HG03025 (cell line): ENCODE measurements at regions not wholly inside any gene's neighbourhood (a gene's known extent, or its start where the extent isn't known, plus 50 kb on each side); places are given as distances from the start of the nearest gene placed in this dataset.

Experiments used
- ATAC-seq: cut with Tn5 transposase; IDR thresholded peaks from one replicate; pipeline ENCODE4 v1.9.1; 2021; ENCODE audit warnings: mild to moderate bottlenecking, moderate library complexity; ENCODE audit not compliant: unreplicated experiment, low FRiP score

DNA sequence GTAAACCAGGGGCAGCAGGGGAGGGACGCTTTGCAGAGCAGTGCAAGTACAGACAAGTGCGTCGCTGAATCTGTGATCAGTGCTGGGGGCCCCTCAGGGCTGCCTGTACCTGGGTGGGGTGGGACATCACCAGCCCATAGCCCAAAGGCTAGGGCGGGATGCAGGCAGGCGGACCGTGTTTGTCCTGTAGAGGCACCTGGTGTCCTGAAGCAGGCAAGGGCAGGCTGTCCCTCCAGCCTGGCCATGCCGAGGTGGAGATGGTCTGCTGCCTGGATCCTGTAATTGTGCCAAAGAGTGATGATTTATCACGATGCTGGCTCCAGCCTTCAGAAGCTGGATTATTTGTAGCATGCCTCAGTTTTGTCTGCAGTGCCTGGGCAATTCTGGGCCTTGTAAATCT is 137.9 kb upstream of the GSE1 start:
- ATAC-seq = no peak

DNA sequence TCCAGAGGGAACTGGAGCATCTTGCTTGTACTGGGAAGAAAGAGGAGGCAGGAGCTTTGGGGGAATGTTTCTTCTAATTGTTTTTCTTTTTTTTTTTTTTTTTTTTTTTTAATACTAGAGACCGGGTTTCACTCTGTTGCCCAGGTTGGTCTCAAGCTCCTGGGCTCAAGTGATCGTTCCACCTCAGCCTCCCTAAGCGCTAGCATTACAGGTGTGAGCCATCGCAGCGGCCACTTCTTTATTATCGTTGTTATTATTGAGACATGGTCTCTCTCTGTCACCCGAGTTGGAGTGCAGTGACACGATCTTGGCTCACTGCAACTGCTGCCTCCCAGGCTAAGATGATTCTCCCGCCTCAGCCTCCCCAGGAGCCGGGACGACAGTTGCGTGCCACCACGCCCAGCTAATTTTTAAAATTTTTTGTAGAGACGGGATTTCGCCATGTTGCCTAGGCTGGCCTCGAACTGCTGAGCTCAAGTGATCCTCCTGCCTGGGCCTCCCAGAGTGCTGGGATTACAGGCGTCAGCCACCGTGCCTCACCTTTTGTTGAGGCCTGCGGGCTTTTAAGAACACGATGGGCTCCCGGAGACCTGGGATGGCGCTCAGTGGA is 137.3 kb upstream of the GSE1 start:
- no peak for ATAC-seq

GRCh38 chr16:85476389-85476788 is 136.7 kb upstream of the GSE1 start:
- ATAC-seq = no peak

GRCh38 chr16:85477801-85478363 is 135.2 kb upstream of the GSE1 start:
- ATAC-seq = no peak

GRCh38 chr16:85479972-85480726 is 133.0 kb upstream of the GSE1 start:
- ATAC-seq = no peak

DNA sequence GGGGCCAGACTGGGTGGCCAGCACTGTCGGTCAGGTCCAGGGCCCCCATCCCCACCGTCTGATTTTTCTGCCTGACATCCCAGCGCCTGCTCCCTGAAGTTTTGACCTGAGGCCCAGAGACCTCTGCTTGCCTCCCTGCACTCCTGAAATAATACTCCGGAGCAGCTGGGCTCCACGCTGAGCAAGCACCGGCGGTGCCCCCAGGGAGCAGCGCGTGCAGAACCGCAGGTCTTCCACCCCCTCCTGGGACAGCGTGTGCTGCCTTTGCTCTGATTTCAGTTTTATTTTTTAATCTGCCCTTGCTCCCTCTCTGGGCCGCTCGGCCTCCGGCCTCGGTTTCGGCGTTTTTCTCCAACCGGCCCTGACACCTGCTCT is 132.4 kb upstream of the GSE1 start:
- no peak for ATAC-seq

DNA sequence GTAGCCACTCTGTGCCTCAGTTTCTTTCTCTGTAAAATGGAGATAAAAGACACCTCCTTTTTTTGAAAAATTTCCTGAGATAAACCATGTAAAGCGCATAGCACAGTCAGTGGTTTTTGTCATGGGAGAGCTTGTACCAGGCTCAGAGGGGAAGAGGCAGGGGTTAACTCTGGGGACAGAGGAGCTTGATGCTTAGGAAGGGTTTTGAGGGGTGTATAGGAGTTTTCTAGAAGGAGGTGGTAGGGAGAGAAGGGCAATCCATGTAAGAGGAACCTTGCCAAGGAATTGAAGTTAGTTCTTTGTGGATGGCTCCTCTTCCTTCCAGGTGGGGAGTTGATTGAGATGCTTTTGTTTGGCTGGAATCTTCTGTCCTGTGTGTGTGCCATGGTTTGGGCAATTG is 131.9 kb upstream of the GSE1 start:
- ATAC-seq = no peak

DNA sequence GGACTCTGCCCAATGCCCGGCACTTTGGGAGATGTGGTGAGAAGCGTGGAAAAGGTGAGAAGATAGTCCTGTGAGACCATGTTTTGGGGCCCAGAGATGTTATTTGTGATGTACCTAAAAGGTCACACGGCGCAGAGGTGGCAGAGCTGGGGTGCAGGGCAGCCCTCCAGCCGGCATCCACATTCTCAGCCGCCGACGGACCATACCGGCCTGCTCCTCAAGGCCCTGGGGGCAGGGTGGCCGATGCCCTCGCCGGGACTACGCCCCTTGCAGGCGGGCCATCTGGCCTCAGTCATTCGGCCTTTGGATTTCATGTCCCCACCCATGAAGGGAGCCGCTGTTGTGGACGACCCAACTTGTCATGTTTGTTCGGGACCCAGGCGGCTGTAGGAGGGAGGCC is 131.4 kb upstream of the GSE1 start:
- no peak for ATAC-seq

GRCh38 chr16:85483424-85483823 is 129.7 kb upstream of the GSE1 start:
- ATAC-seq = no peak

DNA sequence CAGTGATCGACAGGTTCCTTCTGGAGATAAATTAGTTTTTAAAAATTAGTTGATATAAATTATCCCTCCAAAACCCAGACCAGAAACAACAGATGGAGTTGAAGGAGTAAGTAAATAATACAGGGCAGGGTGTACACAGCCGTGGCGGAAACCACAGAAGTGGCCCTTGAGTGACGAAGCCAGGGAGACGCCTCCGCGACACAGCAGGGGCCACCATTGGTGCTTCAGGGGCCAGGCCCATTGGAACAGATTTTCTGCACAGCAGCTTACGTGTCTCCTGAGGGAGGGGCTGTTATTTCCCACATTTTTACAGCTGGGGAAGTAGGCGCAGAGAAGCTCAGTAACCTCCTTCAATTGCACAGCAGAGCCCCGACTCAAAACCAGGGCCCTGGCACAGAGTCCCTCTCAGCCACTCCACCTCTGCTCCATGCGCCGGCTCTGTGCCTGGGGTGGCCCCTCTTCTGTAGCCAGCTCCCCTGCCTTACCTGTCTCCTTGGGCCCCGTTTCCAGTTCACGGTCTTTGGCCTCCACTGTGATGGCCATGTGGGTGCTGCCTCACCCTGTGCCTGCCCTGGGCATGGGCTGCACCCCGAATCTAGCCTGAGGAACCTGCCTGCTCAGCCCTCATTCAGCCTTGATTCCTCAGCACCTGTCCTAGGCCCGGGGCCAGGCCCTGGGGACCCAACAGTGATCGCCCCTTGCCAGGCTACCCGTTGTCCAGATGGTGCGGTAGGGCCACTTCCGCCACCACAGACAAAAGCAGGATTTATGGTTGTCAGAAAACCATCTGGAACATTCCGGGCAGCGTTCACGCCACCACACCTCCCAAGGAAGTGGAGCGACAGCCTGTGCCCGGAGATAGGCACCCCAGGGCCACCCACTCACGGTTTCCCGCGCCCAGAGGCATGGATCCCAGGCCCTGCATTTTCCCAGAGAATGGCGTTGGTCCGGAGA is 128.5 kb upstream of the GSE1 start:
- no peak for ATAC-seq

DNA sequence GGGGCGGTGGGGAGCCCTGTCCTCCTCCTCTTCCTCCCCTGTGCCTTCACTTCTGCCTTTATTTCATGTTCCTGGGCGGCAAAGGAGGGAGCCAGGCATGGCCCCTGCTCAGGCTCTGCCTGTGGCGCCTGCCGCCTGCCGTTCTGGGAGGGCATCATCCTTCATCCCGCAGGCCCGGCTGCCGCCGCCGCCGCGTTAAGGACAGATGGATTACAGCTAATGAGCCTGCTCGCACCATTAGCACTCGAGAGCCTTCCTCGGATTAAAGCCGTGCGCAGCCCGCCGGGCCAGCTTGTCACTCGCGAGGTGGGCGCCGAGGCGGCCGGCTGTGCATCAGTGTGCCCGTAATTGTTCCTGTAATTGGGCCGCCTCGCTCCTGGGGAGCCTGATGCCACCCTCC is 127.7 kb upstream of the GSE1 start:
- ATAC-seq = no peak

- no peak for ATAC-seq
These were observed 126.7 kb upstream of the GSE1 start for GRCh38 chr16:85486256-85486915.

DNA sequence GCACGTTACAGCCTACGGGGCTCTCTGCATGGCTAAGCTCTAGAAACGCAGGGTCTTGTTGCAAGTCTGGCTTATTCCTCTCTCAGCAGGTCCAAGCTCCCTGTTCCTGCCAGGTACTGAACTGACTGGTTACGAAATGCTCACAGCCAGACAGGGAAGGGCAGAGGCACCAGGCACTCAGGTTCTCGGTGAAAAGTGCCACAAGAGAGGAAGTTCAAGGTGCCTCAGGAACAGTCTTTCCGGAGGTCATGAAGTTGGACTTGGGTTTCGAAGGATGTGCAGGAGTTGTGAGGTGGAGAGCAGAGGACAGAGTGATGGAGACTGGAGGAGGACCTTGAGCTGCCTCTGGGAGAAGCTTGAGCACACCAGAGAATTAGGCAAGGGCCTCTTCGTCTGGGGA is 124.7 kb upstream of the GSE1 start:
- ATAC-seq = no peak

DNA sequence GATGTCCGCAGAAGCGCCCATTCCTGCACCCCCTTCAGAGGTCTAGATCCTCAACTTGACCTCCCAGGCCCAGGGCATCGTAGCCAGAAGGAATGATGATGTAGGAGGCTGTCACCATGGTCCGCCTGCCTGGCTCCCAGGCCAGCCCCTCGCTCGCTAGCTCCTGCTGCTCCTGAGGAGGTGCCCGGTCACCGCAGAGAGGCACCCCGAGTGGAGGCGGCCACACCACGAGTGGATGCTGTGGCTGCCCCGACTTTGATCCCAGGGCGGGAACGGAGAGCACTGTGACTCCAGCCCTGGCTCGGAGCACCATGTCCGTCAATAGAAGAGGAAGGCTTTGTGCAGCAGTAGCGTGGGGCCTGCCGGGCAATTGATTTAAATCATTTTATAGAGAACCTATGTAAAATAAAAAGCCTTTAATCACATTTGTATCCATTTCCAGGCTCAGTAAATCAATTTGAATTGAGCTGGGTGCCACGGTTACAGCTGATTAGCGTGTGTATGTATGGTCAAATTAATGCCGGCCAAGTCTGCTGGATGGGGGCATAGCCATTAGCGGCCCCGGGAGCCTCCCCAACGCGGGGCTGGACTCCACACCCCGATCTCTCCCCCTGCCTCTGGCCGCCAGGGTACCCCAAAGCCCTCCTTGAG is 122.6 kb upstream of the GSE1 start:
- no peak for ATAC-seq

- no peak for ATAC-seq
These were observed 121.9 kb upstream of the GSE1 start for GRCh38 chr16:85491058-85491771.

- ATAC-seq = no peak
These were observed 121.3 kb upstream of the GSE1 start for GRCh38 chr16:85491798-85492294.

- ATAC-seq = no peak
These were observed 120.7 kb upstream of the GSE1 start for GRCh38 chr16:85492295-85492864.

DNA sequence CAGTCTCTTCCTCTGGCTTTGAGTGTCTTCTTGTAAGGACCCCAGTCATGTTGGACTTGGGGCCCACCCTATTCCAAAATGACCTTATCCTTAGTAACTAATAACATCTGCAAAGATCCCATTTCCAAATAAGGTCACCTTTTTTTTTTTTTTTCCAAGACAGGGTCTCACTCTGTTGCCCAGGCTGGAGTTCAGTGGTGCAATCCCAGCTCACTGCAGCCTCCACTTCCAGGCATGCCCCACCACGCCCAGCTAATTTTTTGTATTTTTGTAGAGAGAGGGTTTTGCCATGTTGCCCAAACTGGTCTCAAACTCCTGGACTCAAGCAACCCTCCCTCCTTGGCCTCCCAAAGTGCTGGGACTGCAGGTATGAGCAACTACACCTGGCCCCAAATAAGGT is 118.8 kb upstream of the GSE1 start:
- ATAC-seq = no peak

DNA sequence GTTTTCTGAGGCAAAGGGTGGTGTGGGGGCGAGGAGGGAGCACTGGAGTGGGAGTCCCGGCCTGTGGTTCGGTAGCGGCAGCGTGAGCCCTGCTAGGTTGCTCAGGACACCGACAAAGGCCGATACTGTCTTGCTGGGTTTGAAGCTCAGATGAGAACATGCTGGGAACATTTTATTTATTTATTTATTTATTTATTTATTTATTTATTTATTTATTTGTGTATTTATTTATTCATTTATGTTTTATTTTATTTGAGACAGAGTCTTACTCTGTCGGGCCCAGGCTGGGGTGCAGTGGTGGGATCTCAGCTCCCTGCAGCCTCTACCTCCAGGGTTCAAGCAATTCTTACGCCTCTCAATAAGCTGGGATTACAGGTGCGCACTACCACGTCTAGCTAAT is 117.9 kb upstream of the GSE1 start:
- ATAC-seq = no peak
